GM23338 (cell line): ENCODE measurements at regions not wholly inside any gene's neighbourhood (a gene's known extent, or its start where the extent isn't known, plus 50 kb on each side); places are given as distances from the start of the nearest gene placed in this dataset.

Experiments used
- ATAC-seq: fragments of 200-7000 bp; cut with Tn5 transposase; 3 replicates; pipeline ENCODE4 v1.9.1; 2020
- DNase-seq: peaks from one replicate; pipeline ENCODE4 v3.0.0-alpha.2; 2015; ENCODE audit warnings: low spot score
- H2AFZ ChIP-seq: fragments of 200-600 bp; sonication (generic); 2 replicates; pipeline ENCODE4 v1.8.0; 2016; ENCODE audit warnings: antibody characterized with exemption, mild to moderate bottlenecking, moderate library complexity
- H3F3A ChIP-seq: fragments of 200-600 bp; sonication (generic); replicated peaks from 2 replicates; pipeline ENCODE4 v1.8.0; 2017; ENCODE audit warnings: antibody characterized with exemption, mixed run types, low read depth
- H3K27ac ChIP-seq: fragments of 200-600 bp; sonication (generic); 2 replicates; pipeline ENCODE4 v1.6.1; 2016; ENCODE audit warnings: low read depth
- H3K27me3 ChIP-seq: fragments of 200-600 bp; sonication (generic); 2 replicates; pipeline ENCODE4 v1.8.0; 2016; ENCODE audit warnings: mild to moderate bottlenecking, mixed run types, moderate library complexity; ENCODE audit not compliant: insufficient read depth
- H3K36me3 ChIP-seq: fragments of 200-600 bp; sonication (generic); 2 replicates; pipeline ENCODE4 v1.8.0; 2016; ENCODE audit warnings: mild to moderate bottlenecking; ENCODE audit not compliant: insufficient read depth
- H3K4me1 ChIP-seq: fragments of 200-600 bp; sonication (generic); 2 replicates; pipeline ENCODE4 v1.8.0; 2016; ENCODE audit warnings: mild to moderate bottlenecking, moderate library complexity; ENCODE audit not compliant: insufficient read depth
- H3K4me2 ChIP-seq: fragments of 200-600 bp; sonication (generic); 2 replicates; pipeline ENCODE4 v1.7.1; 2017; ENCODE audit warnings: mixed run types
- H3K4me3 ChIP-seq: fragments of 200-600 bp; sonication (generic); 2 replicates; pipeline ENCODE4 v1.6.1; 2016; ENCODE audit warnings: mixed run types
- H3K79me2 ChIP-seq: fragments of 200-600 bp; sonication (generic); replicated peaks from 2 replicates; pipeline ENCODE4 v1.8.0; 2017; ENCODE audit warnings: mild to moderate bottlenecking; ENCODE audit not compliant: insufficient read depth
- H3K9me2 ChIP-seq: fragments of 200-600 bp; sonication (generic); 2 replicates; pipeline ENCODE4 v1.8.0; 2017; ENCODE audit not compliant: insufficient read depth
- H4K20me1 ChIP-seq: fragments of 200-600 bp; sonication (generic); replicated peaks from 2 replicates; pipeline ENCODE4 v1.8.0; 2017; ENCODE audit warnings: mild to moderate bottlenecking; ENCODE audit not compliant: insufficient read depth
- H3K27ac Mint-ChIP-seq: 2 replicates; pipeline ENCODE4 v1.8.0; 2020; ENCODE audit warnings: inconsistent platforms, mild to moderate bottlenecking, moderate library complexity, mixed read lengths
- H3K27me3 Mint-ChIP-seq: 3 replicates; pipeline ENCODE4 v1.8.0; 2022; ENCODE audit warnings: low read depth, mild to moderate bottlenecking, moderate library complexity, mixed read lengths, inconsistent platforms; ENCODE audit not compliant: insufficient read depth, poor library complexity
- H3K36me3 Mint-ChIP-seq: 3 replicates; pipeline ENCODE4 v1.8.0; 2021; ENCODE audit warnings: low read depth, mild to moderate bottlenecking, inconsistent platforms, moderate library complexity, mixed read lengths
- H3K4me1 Mint-ChIP-seq: 3 replicates; pipeline ENCODE4 v1.8.0; 2020; ENCODE audit warnings: mild to moderate bottlenecking, inconsistent platforms, mixed read lengths
- H3K4me3 Mint-ChIP-seq: 3 replicates; pipeline ENCODE4 v1.8.0; 2021; ENCODE audit warnings: moderate library complexity, mild to moderate bottlenecking, inconsistent platforms, mixed read lengths
- H3K9me3 Mint-ChIP-seq: 3 replicates; pipeline ENCODE4 v1.8.0; 2020; ENCODE audit warnings: moderate library complexity, mild to moderate bottlenecking, inconsistent platforms, mixed read lengths
- CREB1 ChIP-seq: fragments of 250-450 bp; sonication (Bioruptor Pico); IDR thresholded peaks from 2 replicates; pipeline ENCODE4 v1.5.0; 2020; ENCODE audit warnings: low read depth, mild to moderate bottlenecking, moderate library complexity
- ETS1 ChIP-seq: IDR thresholded peaks from 2 replicates; pipeline ENCODE4 v1.6.1; 2016; ENCODE audit warnings: antibody characterized with exemption
- EZH2 ChIP-seq: fragments of 200-600 bp; sonication (generic); IDR thresholded peaks from one replicate; pipeline ENCODE4 v1.8.0; 2017; ENCODE audit warnings: antibody characterized with exemption, mild to moderate bottlenecking, low read depth; ENCODE audit not compliant: unreplicated experiment
- EZH2phosphoT487 ChIP-seq: fragments of 200-600 bp; sonication (generic); IDR thresholded peaks from one replicate; pipeline ENCODE4 v1.8.1; 2018; ENCODE audit warnings: antibody characterized with exemption; ENCODE audit not compliant: unreplicated experiment
- JUNB ChIP-seq: IDR thresholded peaks from one replicate; pipeline ENCODE4 v1.6.1; 2016; ENCODE audit warnings: antibody characterized with exemption; ENCODE audit not compliant: unreplicated experiment
- NANOG ChIP-seq: IDR thresholded peaks from 2 replicates; pipeline ENCODE4 v1.6.1; 2016; ENCODE audit warnings: antibody characterized with exemption, borderline replicate concordance
- POLR2AphosphoS5 ChIP-seq: IDR thresholded peaks from 2 replicates; pipeline ENCODE4 v1.6.1; 2016; ENCODE audit warnings: antibody characterized with exemption, low read depth
- REST ChIP-seq: IDR thresholded peaks from one replicate; pipeline ENCODE4 v1.6.1; 2018; ENCODE audit warnings: antibody characterized with exemption; ENCODE audit not compliant: unreplicated experiment
- STAT1 ChIP-seq: IDR thresholded peaks from one replicate; pipeline ENCODE4 v1.6.1; 2016; ENCODE audit warnings: antibody characterized with exemption; ENCODE audit not compliant: unreplicated experiment
- ZNF114 ChIP-seq: fragments of 250-450 bp; sonication (Bioruptor Pico); IDR thresholded peaks from 2 replicates; pipeline ENCODE4 v1.5.0; 2020; ENCODE audit warnings: mild to moderate bottlenecking, moderate library complexity
- TF ChIP-seq, protein P1 (sequence below): fragments of 250-450 bp; sonication (Bioruptor Pico); IDR thresholded peaks from 2 replicates; pipeline ENCODE4 v1.5.0; 2020; ENCODE audit warnings: mild to moderate bottlenecking, moderate library complexity

DNA sequence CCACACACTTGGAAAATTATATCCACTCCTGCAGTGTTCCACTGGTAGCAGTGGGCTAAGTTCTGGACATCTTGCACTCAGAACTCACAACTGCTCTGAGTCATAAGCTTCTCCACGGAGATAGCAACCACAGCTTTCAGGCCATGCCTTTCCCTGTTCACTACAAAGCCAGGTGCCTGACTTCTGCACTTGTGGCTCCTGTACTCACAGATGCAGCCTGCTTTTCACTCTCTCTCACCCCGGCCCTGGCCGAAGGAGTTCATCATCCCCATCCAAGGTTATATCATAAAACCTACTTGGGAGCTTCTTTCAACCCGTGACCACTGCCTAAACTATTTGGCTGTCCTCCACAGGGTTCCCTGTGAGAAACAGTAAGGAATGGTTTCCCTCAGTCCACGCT, 999.4 kb downstream of the GLUD2 start (continued):
- no peak for TF ChIP-seq REST
- no peak for TF ChIP-seq ZNF114 (CRISPR knock-in tag)
- TF ChIP-seq CREB1 (CRISPR knock-in tag): no peak
- no peak for TF ChIP-seq ETS1

DNA sequence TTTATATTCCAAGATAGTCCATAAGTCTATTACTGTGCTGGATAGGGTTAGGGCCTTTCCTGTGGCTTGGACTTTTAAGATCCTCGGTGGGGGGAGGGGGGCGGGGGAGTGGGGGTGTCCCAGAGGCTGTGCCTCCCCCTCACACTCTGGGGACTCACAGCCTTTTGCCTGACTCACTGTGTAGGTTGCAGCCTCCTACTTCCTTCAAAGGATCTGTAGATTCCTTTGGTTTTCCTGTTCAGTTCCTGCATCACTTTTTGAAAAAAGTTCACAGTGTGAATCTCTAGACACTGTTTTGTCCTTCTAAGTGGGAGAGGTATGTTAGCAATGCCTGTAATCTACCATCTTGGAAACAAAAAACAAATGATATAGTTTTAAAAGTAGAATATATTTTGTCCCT, 999.9 kb downstream of the GLUD2 start:
- no peaks in the 10 kb centered on the region for H3K36me3 ChIP-seq
- no peaks in the 10 kb centered on the region for H4K20me1 ChIP-seq
- no peaks in the 10 kb centered on the region for H3K27me3 Mint-ChIP-seq
- H3K27ac Mint-ChIP-seq: no peak overlapping the region
- no peak overlapping the region for H2AFZ ChIP-seq
- ATAC-seq (no peak), DNase-seq (no peak)
- H3K27me3 ChIP-seq: no peaks in the 10 kb centered on the region
- H3K79me2 ChIP-seq: no peaks in the 10 kb centered on the region
- H3K4me3 Mint-ChIP-seq: no peak overlapping the region
- peaks cover 2% of the 10 kb centered on the region; the same call in 1 of the 3 replicates for H3K36me3 Mint-ChIP-seq
- no peak overlapping the region for H3K4me2 ChIP-seq
- H3K9me2 ChIP-seq: no peaks in the 10 kb centered on the region
- H3K4me3 ChIP-seq: no peak overlapping the region
- H3K9me3 Mint-ChIP-seq: no peaks in the 10 kb centered on the region; the same call in 2 of the 3 replicates
- H3K4me1 ChIP-seq: no peaks in the 10 kb centered on the region
- no peak overlapping the region for H3K27ac ChIP-seq
- no peaks in the 10 kb centered on the region for H3F3A ChIP-seq
- no peaks in the 10 kb centered on the region for H3K4me1 Mint-ChIP-seq
- TF ChIP-seq REST: no peak
- no peak for TF ChIP-seq CREB1 (CRISPR knock-in tag)
- TF ChIP-seq EZH2: no peak
- TF ChIP-seq POLR2AphosphoS5: no peak
- no peak for TF ChIP-seq NANOG
- TF ChIP-seq ZNF114 (CRISPR knock-in tag): no peak
- TF ChIP-seq EZH2phosphoT487: no peak
- TF ChIP-seq JUNB: no peak
- TF ChIP-seq, protein P1, sequence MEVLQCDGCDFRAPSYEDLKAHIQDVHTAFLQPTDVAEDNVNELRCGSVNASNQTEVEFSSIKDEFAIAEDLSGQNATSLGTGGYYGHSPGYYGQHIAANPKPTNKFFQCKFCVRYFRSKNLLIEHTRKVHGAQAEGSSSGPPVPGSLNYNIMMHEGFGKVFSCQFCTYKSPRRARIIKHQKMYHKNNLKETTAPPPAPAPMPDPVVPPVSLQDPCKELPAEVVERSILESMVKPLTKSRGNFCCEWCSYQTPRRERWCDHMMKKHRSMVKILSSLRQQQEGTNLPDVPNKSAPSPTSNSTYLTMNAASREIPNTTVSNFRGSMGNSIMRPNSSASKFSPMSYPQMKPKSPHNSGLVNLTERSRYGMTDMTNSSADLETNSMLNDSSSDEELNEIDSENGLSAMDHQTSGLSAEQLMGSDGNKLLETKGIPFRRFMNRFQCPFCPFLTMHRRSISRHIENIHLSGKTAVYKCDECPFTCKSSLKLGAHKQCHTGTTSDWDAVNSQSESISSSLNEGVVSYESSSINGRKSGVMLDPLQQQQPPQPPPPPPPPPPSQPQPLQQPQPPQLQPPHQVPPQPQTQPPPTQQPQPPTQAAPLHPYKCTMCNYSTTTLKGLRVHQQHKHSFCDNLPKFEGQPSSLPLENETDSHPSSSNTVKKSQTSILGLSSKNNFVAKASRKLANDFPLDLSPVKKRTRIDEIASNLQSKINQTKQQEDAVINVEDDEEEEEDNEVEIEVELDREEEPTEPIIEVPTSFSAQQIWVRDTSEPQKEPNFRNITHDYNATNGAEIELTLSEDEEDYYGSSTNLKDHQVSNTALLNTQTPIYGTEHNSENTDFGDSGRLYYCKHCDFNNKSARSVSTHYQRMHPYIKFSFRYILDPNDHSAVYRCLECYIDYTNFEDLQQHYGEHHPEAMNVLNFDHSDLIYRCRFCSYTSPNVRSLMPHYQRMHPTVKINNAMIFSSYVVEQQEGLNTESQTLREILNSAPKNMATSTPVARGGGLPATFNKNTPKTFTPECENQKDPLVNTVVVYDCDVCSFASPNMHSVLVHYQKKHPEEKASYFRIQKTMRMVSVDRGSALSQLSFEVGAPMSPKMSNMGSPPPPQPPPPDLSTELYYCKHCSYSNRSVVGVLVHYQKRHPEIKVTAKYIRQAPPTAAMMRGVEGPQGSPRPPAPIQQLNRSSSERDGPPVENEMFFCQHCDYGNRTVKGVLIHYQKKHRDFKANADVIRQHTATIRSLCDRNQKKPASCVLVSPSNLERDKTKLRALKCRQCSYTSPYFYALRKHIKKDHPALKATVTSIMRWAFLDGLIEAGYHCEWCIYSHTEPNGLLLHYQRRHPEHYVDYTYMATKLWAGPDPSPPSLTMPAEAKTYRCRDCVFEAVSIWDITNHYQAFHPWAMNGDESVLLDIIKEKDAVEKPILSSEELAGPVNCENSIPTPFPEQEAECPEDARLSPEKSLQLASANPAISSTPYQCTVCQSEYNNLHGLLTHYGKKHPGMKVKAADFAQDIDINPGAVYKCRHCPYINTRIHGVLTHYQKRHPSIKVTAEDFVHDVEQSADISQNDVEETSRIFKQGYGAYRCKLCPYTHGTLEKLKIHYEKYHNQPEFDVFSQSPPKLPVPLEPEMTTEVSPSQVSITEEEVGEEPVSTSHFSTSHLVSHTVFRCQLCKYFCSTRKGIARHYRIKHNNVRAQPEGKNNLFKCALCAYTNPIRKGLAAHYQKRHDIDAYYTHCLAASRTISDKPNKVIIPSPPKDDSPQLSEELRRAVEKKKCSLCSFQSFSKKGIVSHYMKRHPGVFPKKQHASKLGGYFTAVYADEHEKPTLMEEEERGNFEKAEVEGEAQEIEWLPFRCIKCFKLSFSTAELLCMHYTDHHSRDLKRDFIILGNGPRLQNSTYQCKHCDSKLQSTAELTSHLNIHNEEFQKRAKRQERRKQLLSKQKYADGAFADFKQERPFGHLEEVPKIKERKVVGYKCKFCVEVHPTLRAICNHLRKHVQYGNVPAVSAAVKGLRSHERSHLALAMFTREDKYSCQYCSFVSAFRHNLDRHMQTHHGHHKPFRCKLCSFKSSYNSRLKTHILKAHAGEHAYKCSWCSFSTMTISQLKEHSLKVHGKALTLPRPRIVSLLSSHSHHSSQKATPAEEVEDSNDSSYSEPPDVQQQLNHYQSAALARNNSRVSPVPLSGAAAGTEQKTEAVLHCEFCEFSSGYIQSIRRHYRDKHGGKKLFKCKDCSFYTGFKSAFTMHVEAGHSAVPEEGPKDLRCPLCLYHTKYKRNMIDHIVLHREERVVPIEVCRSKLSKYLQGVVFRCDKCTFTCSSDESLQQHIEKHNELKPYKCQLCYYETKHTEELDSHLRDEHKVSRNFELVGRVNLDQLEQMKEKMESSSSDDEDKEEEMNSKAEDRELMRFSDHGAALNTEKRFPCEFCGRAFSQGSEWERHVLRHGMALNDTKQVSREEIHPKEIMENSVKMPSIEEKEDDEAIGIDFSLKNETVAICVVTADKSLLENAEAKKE: no peak
- TF ChIP-seq STAT1: no peak
